HG03175 (cell line): ENCODE measurements at regions not wholly inside any gene's neighbourhood (a gene's known extent, or its start where the extent isn't known, plus 50 kb on each side); places are given as distances from the start of the nearest gene placed in this dataset.

ENCODE experiments used
- ATAC-seq: cut with Tn5 transposase; IDR thresholded peaks from one replicate; pipeline ENCODE4 v1.9.1; 2021; ENCODE audit warnings: mild to moderate bottlenecking, moderate library complexity; ENCODE audit not compliant: unreplicated experiment

- ATAC-seq = peak; percentile 74
Observed at GRCh38 chr11:19311308-19312030, 70.7 kb upstream of the E2F8 start.

- no peak for ATAC-seq
Observed at GRCh38 chr11:19307498-19307897, 66.8 kb upstream of the E2F8 start.

GRCh38 chr11:19306179-19306944 is 65.6 kb upstream of the E2F8 start:
- ATAC-seq = no peak

DNA sequence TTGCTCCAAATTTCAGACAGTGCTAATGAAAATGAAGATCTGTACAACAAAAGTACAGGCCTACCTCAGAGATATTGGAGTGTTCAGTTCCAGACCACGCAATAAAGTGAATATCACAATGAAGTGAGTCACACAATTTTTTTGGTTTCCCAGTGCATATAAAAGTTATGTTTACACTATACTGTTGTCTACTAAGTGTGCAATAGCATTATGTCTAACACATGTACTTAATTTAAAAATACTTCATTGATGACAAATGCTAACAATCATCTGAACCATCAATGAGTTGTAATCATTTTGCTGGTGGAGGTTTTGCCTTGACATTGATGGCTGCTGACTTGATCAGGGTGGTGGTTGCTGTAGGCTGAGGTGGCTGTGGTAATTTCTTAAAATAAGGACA is 60.6 kb upstream of the E2F8 start:
- no peak for ATAC-seq

GRCh38 chr11:19294444-19294843 is 53.7 kb upstream of the E2F8 start:
- no peak for ATAC-seq

- no peak for ATAC-seq
Observed at GRCh38 chr11:19291064-19291463, 50.3 kb upstream of the E2F8 start.
